Prostate gland (tissue), 2 donors: ENCODE measurements at regions not wholly inside any gene's neighbourhood (a gene's known extent, or its start where the extent isn't known, plus 50 kb on each side); places are given as distances from the start of the nearest gene placed in this dataset.

ENCODE experiments used
- POLR2A ChIP-seq: fragments of 450-650 bp; IDR thresholded peaks from one replicate; pipeline ENCODE4 v1.6.1; 2016; ENCODE audit warnings: antibody characterized with exemption, mild to moderate bottlenecking
- POLR2AphosphoS5 ChIP-seq: sonication (generic); formaldehyde crosslinking; IDR thresholded peaks from one replicate; pipeline ENCODE4 v1.6.1; 2017; ENCODE audit warnings: antibody characterized with exemption
- TF ChIP-seq, protein P1 (sequence below), 4 experiments: fragments of 200-600 bp in 2 of 4; fragments of 450-650 bp in 2 of 4; sonication (generic) in 2 of 4; IDR thresholded peaks; 1 replicate in 3 of 4; 2 replicates in 1 of 4; pipeline ENCODE4 v1.5.1; 2016 to 2019; ENCODE audit warnings: antibody characterized with exemption in 4 of 4, mild to moderate bottlenecking in 2 of 4, moderate library complexity in 2 of 4

DNA sequence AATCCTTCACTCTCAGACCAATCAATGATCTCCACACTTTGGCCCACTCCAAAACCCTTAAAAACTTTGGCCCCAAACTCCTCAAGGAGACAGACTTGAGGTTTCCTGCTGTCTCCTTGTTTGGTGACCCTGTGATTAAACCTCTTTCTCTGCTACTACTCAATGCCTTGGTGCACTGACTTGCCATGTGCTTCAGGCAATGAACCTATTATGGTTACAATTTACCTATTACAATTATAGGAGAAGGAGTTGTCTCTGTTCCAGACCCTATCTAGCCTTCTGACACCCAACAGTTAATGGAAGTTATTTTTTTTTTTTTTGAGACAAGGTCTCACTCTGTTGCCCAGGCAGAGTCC, 263.1 kb downstream of the STIM2 start:
- TF ChIP-seq, protein P1, sequence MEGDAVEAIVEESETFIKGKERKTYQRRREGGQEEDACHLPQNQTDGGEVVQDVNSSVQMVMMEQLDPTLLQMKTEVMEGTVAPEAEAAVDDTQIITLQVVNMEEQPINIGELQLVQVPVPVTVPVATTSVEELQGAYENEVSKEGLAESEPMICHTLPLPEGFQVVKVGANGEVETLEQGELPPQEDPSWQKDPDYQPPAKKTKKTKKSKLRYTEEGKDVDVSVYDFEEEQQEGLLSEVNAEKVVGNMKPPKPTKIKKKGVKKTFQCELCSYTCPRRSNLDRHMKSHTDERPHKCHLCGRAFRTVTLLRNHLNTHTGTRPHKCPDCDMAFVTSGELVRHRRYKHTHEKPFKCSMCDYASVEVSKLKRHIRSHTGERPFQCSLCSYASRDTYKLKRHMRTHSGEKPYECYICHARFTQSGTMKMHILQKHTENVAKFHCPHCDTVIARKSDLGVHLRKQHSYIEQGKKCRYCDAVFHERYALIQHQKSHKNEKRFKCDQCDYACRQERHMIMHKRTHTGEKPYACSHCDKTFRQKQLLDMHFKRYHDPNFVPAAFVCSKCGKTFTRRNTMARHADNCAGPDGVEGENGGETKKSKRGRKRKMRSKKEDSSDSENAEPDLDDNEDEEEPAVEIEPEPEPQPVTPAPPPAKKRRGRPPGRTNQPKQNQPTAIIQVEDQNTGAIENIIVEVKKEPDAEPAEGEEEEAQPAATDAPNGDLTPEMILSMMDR (IDR thresholded peaks at IDR 0.05) = no peak
- no peak for TF ChIP-seq POLR2AphosphoS5
- no peak for TF ChIP-seq POLR2A
